Lower lobe of right lung (tissue), 2 donors: ENCODE measurements at regions not wholly inside any gene's neighbourhood (a gene's known extent, or its start where the extent isn't known, plus 50 kb on each side); places are given as distances from the start of the nearest gene placed in this dataset.
A peak's percentile ranks its signal among the peaks of the same experiment; 100 is the strongest.

Source experiments
- ATAC-seq, 2 donors: fragments of 200-7000 bp; cut with Tn5 transposase; one replicate each; pipeline ENCODE4 v1.9.1; 2020 to 2022; ENCODE audit warnings: mild to moderate bottlenecking in 2 of 2, moderate library complexity in 2 of 2
- DNase-seq: peaks from one replicate; pipeline ENCODE4 v3.0.0-alpha.2; 2020
- H3K27ac ChIP-seq: fragments of 200-600 bp; one replicate; pipeline ENCODE4 v1.8.0; 2022
- H3K27me3 ChIP-seq: fragments of 200-600 bp; one replicate; pipeline ENCODE4 v1.8.0; 2022; ENCODE audit warnings: low read depth
- H3K36me3 ChIP-seq: fragments of 200-600 bp; one replicate; pipeline ENCODE4 v1.8.0; 2022; ENCODE audit warnings: mild to moderate bottlenecking
- H3K4me1 ChIP-seq: fragments of 200-600 bp; one replicate; pipeline ENCODE4 v1.8.0; 2022
- H3K4me3 ChIP-seq: fragments of 200-600 bp; one replicate; pipeline ENCODE4 v1.8.0; 2022; ENCODE audit warnings: mild to moderate bottlenecking
- H3K9me3 ChIP-seq: fragments of 200-600 bp; one replicate; pipeline ENCODE4 v1.8.0; 2022
- CTCF ChIP-seq: fragments of 200-600 bp; IDR thresholded peaks from one replicate; pipeline ENCODE4 v1.8.0; 2022; ENCODE audit warnings: antibody characterized with exemption, mild to moderate bottlenecking
- intact Hi-C: fragments of 100-400 bp; cut with DNase I; formaldehyde crosslinking; loops from one replicate; pipeline ENCODE4 v1.11.0; 2022
- donor health status: DM: no; HTN: yes; CAD: no; lungs with severe emphysema.

GRCh38 chr12:48286665-48287064 is 64.1 kb downstream of the ZNF641 start:
- intact Hi-C loops: no loop called here
- H3K27me3 ChIP-seq: no peaks in the 10 kb centered on the region
- no peak overlapping the region for H3K4me3 ChIP-seq
- no peak overlapping the region for H3K27ac ChIP-seq
- ATAC-seq: no peak
- H3K4me1 ChIP-seq: no peaks in the 10 kb centered on the region
- peak; percentile 34 for TF ChIP-seq CTCF
- no peak for DNase-seq
- no peaks in the 10 kb centered on the region for H3K9me3 ChIP-seq
- H3K36me3 ChIP-seq: no peaks in the 10 kb centered on the region

- ATAC-seq: peak in 1 of 2 donors; percentile 27
Measured at GRCh38 chr12:48285751-48286650, 64.7 kb downstream of the ZNF641 start.

GRCh38 chr12:48281811-48282210 is 68.9 kb downstream of the ZNF641 start:
- H3K27ac ChIP-seq: no peak overlapping the region
- H3K4me1 ChIP-seq: no peaks in the 10 kb centered on the region
- ATAC-seq (no peak), DNase-seq (no peak)
- TF ChIP-seq CTCF: no peak
- no peaks in the 10 kb centered on the region for H3K36me3 ChIP-seq
- intact Hi-C loops: no loop called here
- H3K9me3 ChIP-seq: no peaks in the 10 kb centered on the region
- H3K27me3 ChIP-seq: no peaks in the 10 kb centered on the region
- no peak overlapping the region for H3K4me3 ChIP-seq

More at GRCh38 chr12:48285751-48286650, 64.7 kb downstream of the ZNF641 start:
- Histone ChIP-seq H3K27ac (no peak overlapping the region), H3K27me3 (no peaks in the 10 kb centered on the region), H3K36me3 (no peaks in the 10 kb centered on the region), H3K4me1 (no peaks in the 10 kb centered on the region), H3K4me3 (no peak overlapping the region), H3K9me3 (no peaks in the 10 kb centered on the region)
- DNase-seq: no peak
- no peak for TF ChIP-seq CTCF
- intact Hi-C loops: no loop called here

- intact Hi-C loops: no loop called here
- Histone ChIP-seq H3K27ac (no peak overlapping the region), H3K27me3 (no peaks in the 10 kb centered on the region), H3K9me3 (no peaks in the 10 kb centered on the region), H3K4me3 (no peak overlapping the region), H3K36me3 (no peaks in the 10 kb centered on the region), H3K4me1 (no peaks in the 10 kb centered on the region)
- no peak for ATAC-seq
- TF ChIP-seq CTCF: no peak
- DNase-seq: no peak
Measured at GRCh38 chr12:48280572-48280971, 70.1 kb downstream of the ZNF641 start.

GRCh38 chr12:48279601-48280000 is 71.1 kb downstream of the ZNF641 start:
- no peak for TF ChIP-seq CTCF
- no peaks in the 10 kb centered on the region for H3K36me3 ChIP-seq
- H3K4me1 ChIP-seq: no peaks in the 10 kb centered on the region
- no peaks in the 10 kb centered on the region for H3K27me3 ChIP-seq
- DNase-seq (no peak), ATAC-seq (no peak)
- no peak overlapping the region for H3K4me3 ChIP-seq
- H3K27ac ChIP-seq: peak overlapping the region; percentile 31
- H3K9me3 ChIP-seq: no peaks in the 10 kb centered on the region
- intact Hi-C loops: no loop called here
